Calu3 (cell line): ENCODE measurements at regions not wholly inside any gene's neighbourhood (a gene's known extent, or its start where the extent isn't known, plus 50 kb on each side); places are given as distances from the start of the nearest gene placed in this dataset.
"Not testable (repeated sequence)": the region's sequence is repeated elsewhere in the genome, so short reads cannot be mapped to it uniquely, and the experiment has no call there.

Experiments
- BruUV-seq: library from RNA; stranded (reverse); fragments of 400-500 nt; replicated peaks from 2 replicates; lab custom pipeline; 2021; lab: Mats Ljungman, UMichigan
- CTCF ChIA-PET: fragments of 300-600 bp; sonication (Branson Sonifier 250); formaldehyde crosslinking; loops from one replicate; lab custom pipeline; 2022; ENCODE audit warnings: antibody characterized with exemption; lab: Charles Lee
- DNase-seq: peaks from one replicate; pipeline ENCODE4 v3.0.0; 2022
- H3K27ac Mint-ChIP-seq: one replicate; pipeline ENCODE4 v1.8.0; 2022; ENCODE audit warnings: mixed read lengths; ENCODE audit not compliant: unreplicated experiment
- H3K27me3 Mint-ChIP-seq: one replicate; pipeline ENCODE4 v1.8.0; 2022; ENCODE audit warnings: mixed read lengths; ENCODE audit not compliant: unreplicated experiment
- H3K36me3 Mint-ChIP-seq: one replicate; pipeline ENCODE4 v1.8.0; 2022; ENCODE audit warnings: mild to moderate bottlenecking, moderate library complexity, mixed read lengths; ENCODE audit not compliant: insufficient read depth, unreplicated experiment
- H3K4me1 Mint-ChIP-seq: one replicate; pipeline ENCODE4 v1.8.0; 2022; ENCODE audit warnings: mild to moderate bottlenecking, low read depth, mixed read lengths; ENCODE audit not compliant: unreplicated experiment
- H3K4me3 Mint-ChIP-seq: one replicate; pipeline ENCODE4 v1.8.0; 2022; ENCODE audit warnings: mild to moderate bottlenecking, low read depth, moderate library complexity, mixed read lengths; ENCODE audit not compliant: unreplicated experiment
- H3K9me3 Mint-ChIP-seq: one replicate; pipeline ENCODE4 v1.8.0; 2022; ENCODE audit warnings: low read depth, mixed read lengths; ENCODE audit not compliant: unreplicated experiment
- CTCF ChIP-seq: fragments of 200-600 bp; IDR thresholded peaks from one replicate; pipeline ENCODE4 v1.8.0; 2022; ENCODE audit warnings: antibody characterized with exemption; ENCODE audit not compliant: unreplicated experiment
- intact Hi-C: fragments of 100-400 bp; cut with micrococcal nuclease; formaldehyde crosslinking; loops from one replicate; pipeline ENCODE4 v1.10.0; 2022; ENCODE audit not compliant: unreplicated experiment

GRCh38 chr18:28736223-28736622, 559.3 kb upstream of the CDH2 start:
- H3K4me1 Mint-ChIP-seq = no peaks in the 10 kb centered on the region
- CTCF ChIA-PET = no interaction called here
- TF ChIP-seq CTCF = no peak
- no peaks in the 10 kb centered on the region for H3K9me3 Mint-ChIP-seq
- no peak for DNase-seq
- intact Hi-C loops = no loop called here
- BruUV-seq = no TSS peak
- no peak overlapping the region for H3K4me3 Mint-ChIP-seq
- H3K27ac Mint-ChIP-seq = no peak overlapping the region
- H3K36me3 Mint-ChIP-seq = no peaks in the 10 kb centered on the region
- H3K27me3 Mint-ChIP-seq = no peaks in the 10 kb centered on the region

- Mint-ChIP-seq H3K4me3 (no peak overlapping the region), H3K4me1 (no peaks in the 10 kb centered on the region), H3K9me3 (no peaks in the 10 kb centered on the region), H3K27ac (peak overlapping the region; percentile 45), H3K36me3 (no peaks in the 10 kb centered on the region), H3K27me3 (no peaks in the 10 kb centered on the region)
- DNase-seq = no peak
- CTCF ChIA-PET = no interaction called here
- no TSS peak for BruUV-seq
- no peak for TF ChIP-seq CTCF
- intact Hi-C loops = no loop called here
Observed at GRCh38 chr18:28735731-28736130, 558.8 kb upstream of the CDH2 start.

- no peaks in the 10 kb centered on the region for H3K4me1 Mint-ChIP-seq
- H3K9me3 Mint-ChIP-seq = no peaks in the 10 kb centered on the region
- H3K36me3 Mint-ChIP-seq = no peaks in the 10 kb centered on the region
- no TSS peak for BruUV-seq
- H3K27me3 Mint-ChIP-seq = no peaks in the 10 kb centered on the region
- intact Hi-C loops = no loop called here
- no peak overlapping the region for H3K4me3 Mint-ChIP-seq
- CTCF ChIA-PET = no interaction called here
- TF ChIP-seq CTCF = no peak
- H3K27ac Mint-ChIP-seq = no peak overlapping the region
- DNase-seq = no peak
Observed at GRCh38 chr18:28729321-28729720, 552.4 kb upstream of the CDH2 start.

GRCh38 chr18:28728891-28729290, 552.0 kb upstream of the CDH2 start:
- no peak overlapping the region for H3K27ac Mint-ChIP-seq
- CTCF ChIA-PET = no interaction called here
- BruUV-seq = no TSS peak

GRCh38 chr18:28727189-28727588, 550.3 kb upstream of the CDH2 start:
- H3K9me3 Mint-ChIP-seq, H3K27me3 Mint-ChIP-seq, H3K4me1 Mint-ChIP-seq, intact Hi-C loops, BruUV-seq, H3K27ac Mint-ChIP-seq, H3K4me3 Mint-ChIP-seq, H3K36me3 Mint-ChIP-seq, DNase-seq: not testable (repeated sequence)
- CTCF ChIA-PET = interaction anchor here (0.6 kb wide), 2 partner anchors 90 to 732 kb away, joined by 4 to 6 read pairs; no protein-coding TSS in a partner anchor

More at GRCh38 chr18:28728891-28729290, 552.0 kb upstream of the CDH2 start:
- no peaks in the 10 kb centered on the region for H3K36me3 Mint-ChIP-seq
- no peaks in the 10 kb centered on the region for H3K27me3 Mint-ChIP-seq
- H3K4me1 Mint-ChIP-seq = no peaks in the 10 kb centered on the region
- no peak overlapping the region for H3K4me3 Mint-ChIP-seq
- intact Hi-C loops = no loop called here
- no peak for DNase-seq
- no peaks in the 10 kb centered on the region for H3K9me3 Mint-ChIP-seq
- TF ChIP-seq CTCF = no peak
